ENCODE measurements at regions not wholly inside any gene's neighbourhood (a gene's known extent, or its start where the extent isn't known, plus 50 kb on each side); places are given as distances from the start of the nearest gene placed in this dataset.
"Not testable (repeated sequence)": the region's sequence is repeated elsewhere in the genome, so short reads cannot be mapped to it uniquely, and the experiment has no call there.

- H3K27me3 Mint-ChIP-seq; H3K27ac Mint-ChIP-seq; H3K9me3 Mint-ChIP-seq; DNase-seq; ATAC-seq; H3K36me3 Mint-ChIP-seq (ENCODE audit: low read depth); H3K4me1 Mint-ChIP-seq; H3K4me3 Mint-ChIP-seq: not testable (repeated sequence)
Measured at GRCh38 chr9:39542157-39542556, 186.7 kb downstream of the SPATA31A1 start.

- H3K9me3 Mint-ChIP-seq; DNase-seq; ATAC-seq; H3K4me3 Mint-ChIP-seq; H3K27me3 Mint-ChIP-seq; H3K4me1 Mint-ChIP-seq; H3K36me3 Mint-ChIP-seq (ENCODE audit: low read depth); H3K27ac Mint-ChIP-seq: not testable (repeated sequence)
Measured at GRCh38 chr9:39545079-39545478, 189.6 kb downstream of the SPATA31A1 start.

GRCh38 chr9:39550573-39550972 is 195.1 kb downstream of the SPATA31A1 start:
- H3K9me3 Mint-ChIP-seq; ATAC-seq; H3K27ac Mint-ChIP-seq; H3K4me1 Mint-ChIP-seq; H3K4me3 Mint-ChIP-seq; H3K36me3 Mint-ChIP-seq (ENCODE audit: low read depth); DNase-seq; H3K27me3 Mint-ChIP-seq: not testable (repeated sequence)

GRCh38 chr9:39551544-39551943 is 196.1 kb downstream of the SPATA31A1 start:
- not testable (repeated sequence) for DNase-seq; H3K36me3 Mint-ChIP-seq (ENCODE audit: low read depth); H3K27me3 Mint-ChIP-seq; H3K4me3 Mint-ChIP-seq; H3K9me3 Mint-ChIP-seq; H3K27ac Mint-ChIP-seq; ATAC-seq; H3K4me1 Mint-ChIP-seq

- H3K4me3 Mint-ChIP-seq; ATAC-seq; H3K9me3 Mint-ChIP-seq; DNase-seq; H3K27ac Mint-ChIP-seq; H3K4me1 Mint-ChIP-seq; H3K27me3 Mint-ChIP-seq; H3K36me3 Mint-ChIP-seq (ENCODE audit: low read depth): not testable (repeated sequence)
Measured at GRCh38 chr9:39552242-39552881, 196.9 kb downstream of the SPATA31A1 start.

- not testable (repeated sequence) for H3K4me1 Mint-ChIP-seq; H3K4me3 Mint-ChIP-seq; ATAC-seq; H3K27me3 Mint-ChIP-seq; H3K36me3 Mint-ChIP-seq (ENCODE audit: low read depth); DNase-seq; H3K27ac Mint-ChIP-seq; H3K9me3 Mint-ChIP-seq
Measured at GRCh38 chr9:39554352-39554751, 198.9 kb downstream of the SPATA31A1 start.

GRCh38 chr9:39559384-39559783 is 203.9 kb downstream of the SPATA31A1 start:
- not testable (repeated sequence) for H3K27ac Mint-ChIP-seq; H3K36me3 Mint-ChIP-seq (ENCODE audit: low read depth); H3K27me3 Mint-ChIP-seq; H3K9me3 Mint-ChIP-seq; ATAC-seq; H3K4me1 Mint-ChIP-seq; H3K4me3 Mint-ChIP-seq
- DNase-seq, result peak; percentile 3

- not testable (repeated sequence) for H3K27me3 Mint-ChIP-seq; DNase-seq; H3K27ac Mint-ChIP-seq; H3K4me3 Mint-ChIP-seq; H3K9me3 Mint-ChIP-seq; H3K36me3 Mint-ChIP-seq (ENCODE audit: low read depth); ATAC-seq; H3K4me1 Mint-ChIP-seq
Measured at GRCh38 chr9:39566782-39567181, 211.3 kb downstream of the SPATA31A1 start.

GRCh38 chr9:39567396-39567795 is 211.9 kb downstream of the SPATA31A1 start:
- not testable (repeated sequence) for H3K4me1 Mint-ChIP-seq; ATAC-seq; H3K27ac Mint-ChIP-seq; H3K27me3 Mint-ChIP-seq; H3K4me3 Mint-ChIP-seq; H3K36me3 Mint-ChIP-seq (ENCODE audit: low read depth); H3K9me3 Mint-ChIP-seq; DNase-seq

- H3K27me3 Mint-ChIP-seq; H3K4me3 Mint-ChIP-seq; H3K9me3 Mint-ChIP-seq; H3K4me1 Mint-ChIP-seq; ATAC-seq; H3K27ac Mint-ChIP-seq; H3K36me3 Mint-ChIP-seq (ENCODE audit: low read depth); DNase-seq: not testable (repeated sequence)
Measured at GRCh38 chr9:39568900-39569299, 213.4 kb downstream of the SPATA31A1 start.

- H3K4me1 Mint-ChIP-seq; H3K27ac Mint-ChIP-seq; H3K27me3 Mint-ChIP-seq; ATAC-seq; H3K4me3 Mint-ChIP-seq; H3K36me3 Mint-ChIP-seq (ENCODE audit: low read depth); DNase-seq; H3K9me3 Mint-ChIP-seq: not testable (repeated sequence)
Measured at GRCh38 chr9:39573024-39574022, 217.9 kb downstream of the SPATA31A1 start.

- not testable (repeated sequence) for H3K4me1 Mint-ChIP-seq; H3K4me3 Mint-ChIP-seq; ATAC-seq; H3K9me3 Mint-ChIP-seq; H3K27ac Mint-ChIP-seq; DNase-seq; H3K36me3 Mint-ChIP-seq (ENCODE audit: low read depth); H3K27me3 Mint-ChIP-seq
Measured at GRCh38 chr9:39579000-39579399, 223.5 kb downstream of the SPATA31A1 start.

- not testable (repeated sequence) for DNase-seq; ATAC-seq; H3K27me3 Mint-ChIP-seq; H3K9me3 Mint-ChIP-seq; H3K4me3 Mint-ChIP-seq; H3K36me3 Mint-ChIP-seq (ENCODE audit: low read depth); H3K4me1 Mint-ChIP-seq; H3K27ac Mint-ChIP-seq
Measured at GRCh38 chr9:39581296-39581695, 225.8 kb downstream of the SPATA31A1 start.

GRCh38 chr9:39582677-39583412 is 227.4 kb downstream of the SPATA31A1 start:
- not testable (repeated sequence) for H3K27ac Mint-ChIP-seq; H3K36me3 Mint-ChIP-seq (ENCODE audit: low read depth); H3K4me1 Mint-ChIP-seq; H3K27me3 Mint-ChIP-seq; DNase-seq; ATAC-seq; H3K4me3 Mint-ChIP-seq; H3K9me3 Mint-ChIP-seq

GRCh38 chr9:39583413-39583747 is 227.9 kb downstream of the SPATA31A1 start:
- not testable (repeated sequence) for H3K4me1 Mint-ChIP-seq; DNase-seq; ATAC-seq; H3K36me3 Mint-ChIP-seq (ENCODE audit: low read depth); H3K27me3 Mint-ChIP-seq; H3K27ac Mint-ChIP-seq; H3K4me3 Mint-ChIP-seq; H3K9me3 Mint-ChIP-seq

All from activated naive CD8-positive, alpha-beta T cell treated with anti-CD3 and anti-CD28 coated beads, Interleukin-2, amount 50 U/mL, for 24 hours (primary cell).